ENCODE measurements at regions not wholly inside any gene's neighbourhood (a gene's known extent, or its start where the extent isn't known, plus 50 kb on each side); places are given as distances from the start of the nearest gene placed in this dataset.
A peak's percentile ranks its signal among the peaks of the same experiment; 100 is the strongest.

- intact Hi-C loops (cut with micrococcal nuclease) = loop anchor here (10.0 kb wide), 3 partner anchors 885 to 1365 kb away; no protein-coding TSS in a partner anchor
- WGBS, 2 experiments (ENCODE audit: extremely low coverage in 2 of 2, insufficient read length in 1 of 2) = no CpG with 5 or more reads among the region's 4 CpGs
- H2AFZ ChIP-seq (replicated peaks; ENCODE audit: low read length, poor library complexity) = no peak overlapping the region
Observed at GRCh38 chr4:181559637-181560036, 683.6 kb upstream of the TENM3 start.

More at GRCh38 chr4:181559637-181560036, 683.6 kb upstream of the TENM3 start:
- H4K91ac ChIP-seq (ENCODE audit: insufficient read depth, low read depth, low read length) = no peak overlapping the region
- no peak overlapping the region for H3K4me2 ChIP-seq (ENCODE audit: low read depth, low read length)
- H3K27me3 ChIP-seq (ENCODE audit: control insufficient read depth, insufficient read depth, low read length) = no peaks in the 10 kb centered on the region
- no peaks in the 10 kb centered on the region for H3K79me1 ChIP-seq (ENCODE audit: low read depth in 1 of 2, low read length in 2 of 2)
- H2BK20ac ChIP-seq (ENCODE audit: low read depth, low read length) = no peak overlapping the region
- peaks cover 3% of the 10 kb centered on the region; the same call in 1 of the 2 replicates for H3K9me3 ChIP-seq (ENCODE audit: control insufficient read depth, insufficient read depth, low read length)
- no peak overlapping the region for H2AK5ac ChIP-seq (ENCODE audit: low read depth, low read length)
- no peak overlapping the region for H2BK15ac ChIP-seq (ENCODE audit: low read depth, low read length)
- H3K4ac ChIP-seq (ENCODE audit: low read depth, low read length) = no peak overlapping the region
- no peaks in the 10 kb centered on the region for H3K36me3 ChIP-seq (ENCODE audit: control insufficient read depth, insufficient read depth, low read length)
- H3K4me3 ChIP-seq (ENCODE audit: insufficient read depth, low read depth, low read length) = no peak overlapping the region
- ChIA-PET POLR2A (ENCODE audit: unreplicated experiment) (no interaction called here), CTCF (no interaction called here)
- H3K9me1 ChIP-seq (ENCODE audit: insufficient read depth, low read length) = no peaks in the 10 kb centered on the region
- H3K4me1 ChIP-seq (ENCODE audit: control insufficient read depth, insufficient read depth, low read length) = no peaks in the 10 kb centered on the region
- no TSS peak for BruUV-seq (replicated peaks)
- H3K56ac ChIP-seq (ENCODE audit: extremely low read depth, insufficient read depth, low read length) = no peak overlapping the region
- DNase-seq (no peak), ATAC-seq (ENCODE audit: low read depth) (no peak)
- no peak overlapping the region for H4K5ac ChIP-seq (ENCODE audit: low read depth, low read length)
- no peak overlapping the region for H2BK5ac ChIP-seq (ENCODE audit: low read depth, low read length, poor library complexity, severe bottlenecking)
- no peaks in the 10 kb centered on the region for H4K20me1 ChIP-seq (ENCODE audit: insufficient read depth, low read length)
- H3K18ac ChIP-seq (ENCODE audit: low read depth, low read length) = no peak overlapping the region
- no peak overlapping the region for H3K23ac ChIP-seq (ENCODE audit: low read depth, low read length)
- H2BK120ac ChIP-seq (ENCODE audit: low read depth, low read length) = no peak overlapping the region
- peak overlapping the region; percentile 79 for H2AK9ac ChIP-seq (replicated peaks; ENCODE audit: low read depth, low read length, poor library complexity)
- dilution Hi-C loops (cut with HindIII; ENCODE audit: low sequenced_read_pairs, unreplicated experiment) (no loop called here), in situ Hi-C loops (cut with MboI; ENCODE audit: low sequenced_read_pairs) (loop anchor here (25.0 kb wide), 1 partner anchor 1253 kb away; no protein-coding TSS in a partner anchor)
- no peak overlapping the region for H3K9ac ChIP-seq (ENCODE audit: low read depth, low read length)
- no peak for TF ChIP-seq SMC3 (IDR thresholded peaks at IDR 0.05; ENCODE audit: low read depth, low read length)
- TF ChIP-seq RFX5 (IDR thresholded peaks at IDR 0.05; ENCODE audit: low read depth, low read length) = no peak
- TF ChIP-seq USF2 (IDR thresholded peaks at IDR 0.05; ENCODE audit: low read depth, low read length) = no peak
- TF ChIP-seq NFE2L2 (IDR thresholded peaks at IDR 0.05; ENCODE audit: low read depth, low read length) = no peak
- no peak for TF ChIP-seq CTCF (conservative IDR thresholded peaks at IDR 0.05; ENCODE audit: low read depth, low read length)
- TF ChIP-seq CEBPB (IDR thresholded peaks at IDR 0.05; ENCODE audit: low read depth, low read length) = no peak
- TF ChIP-seq FOS (IDR thresholded peaks at IDR 0.05; ENCODE audit: low read depth, low read length) = no peak
- no peak for TF ChIP-seq POLR2A (IDR thresholded peaks at IDR 0.05; ENCODE audit: low read depth, low read length)
- no peak for TF ChIP-seq ELK1 (IDR thresholded peaks at IDR 0.05; ENCODE audit: borderline replicate concordance, low read depth, low read length)
- no peak for TF ChIP-seq MAZ (IDR thresholded peaks at IDR 0.05; ENCODE audit: borderline replicate concordance, low read depth, low read length)
- no peak for TF ChIP-seq MXI1 (IDR thresholded peaks at IDR 0.05; ENCODE audit: borderline replicate concordance, low read depth, low read length)
- TF ChIP-seq CHD1 (IDR thresholded peaks at IDR 0.05; ENCODE audit: low read depth, low read length) = no peak
- TF ChIP-seq RAD21 (IDR thresholded peaks at IDR 0.05; ENCODE audit: low read length) = no peak
- TF ChIP-seq RCOR1 (IDR thresholded peaks at IDR 0.05; ENCODE audit: insufficient replicate concordance, low read length) = no peak
- TF ChIP-seq BHLHE40 (IDR thresholded peaks at IDR 0.05; ENCODE audit: low read depth, low read length) = no peak
- no peak overlapping the region for H3K27ac ChIP-seq (ENCODE audit: insufficient read depth, low read length)
- no peak overlapping the region for H3K14ac ChIP-seq (replicated peaks; ENCODE audit: low read depth, low read length)
- H4K8ac ChIP-seq (ENCODE audit: low read depth in 2 of 2, low read length in 2 of 2) = no peak overlapping the region

All from IMR-90 (cell line).